ENCODE measurements at regions not wholly inside any gene's neighbourhood (a gene's known extent, or its start where the extent isn't known, plus 50 kb on each side); places are given as distances from the start of the nearest gene placed in this dataset.
A peak's percentile ranks its signal among the peaks of the same experiment; 100 is the strongest.

GRCh38 chr7:25876092-25876491, 275.9 kb upstream of the NFE2L3 start:
- no peak for DNase-seq

DNA sequence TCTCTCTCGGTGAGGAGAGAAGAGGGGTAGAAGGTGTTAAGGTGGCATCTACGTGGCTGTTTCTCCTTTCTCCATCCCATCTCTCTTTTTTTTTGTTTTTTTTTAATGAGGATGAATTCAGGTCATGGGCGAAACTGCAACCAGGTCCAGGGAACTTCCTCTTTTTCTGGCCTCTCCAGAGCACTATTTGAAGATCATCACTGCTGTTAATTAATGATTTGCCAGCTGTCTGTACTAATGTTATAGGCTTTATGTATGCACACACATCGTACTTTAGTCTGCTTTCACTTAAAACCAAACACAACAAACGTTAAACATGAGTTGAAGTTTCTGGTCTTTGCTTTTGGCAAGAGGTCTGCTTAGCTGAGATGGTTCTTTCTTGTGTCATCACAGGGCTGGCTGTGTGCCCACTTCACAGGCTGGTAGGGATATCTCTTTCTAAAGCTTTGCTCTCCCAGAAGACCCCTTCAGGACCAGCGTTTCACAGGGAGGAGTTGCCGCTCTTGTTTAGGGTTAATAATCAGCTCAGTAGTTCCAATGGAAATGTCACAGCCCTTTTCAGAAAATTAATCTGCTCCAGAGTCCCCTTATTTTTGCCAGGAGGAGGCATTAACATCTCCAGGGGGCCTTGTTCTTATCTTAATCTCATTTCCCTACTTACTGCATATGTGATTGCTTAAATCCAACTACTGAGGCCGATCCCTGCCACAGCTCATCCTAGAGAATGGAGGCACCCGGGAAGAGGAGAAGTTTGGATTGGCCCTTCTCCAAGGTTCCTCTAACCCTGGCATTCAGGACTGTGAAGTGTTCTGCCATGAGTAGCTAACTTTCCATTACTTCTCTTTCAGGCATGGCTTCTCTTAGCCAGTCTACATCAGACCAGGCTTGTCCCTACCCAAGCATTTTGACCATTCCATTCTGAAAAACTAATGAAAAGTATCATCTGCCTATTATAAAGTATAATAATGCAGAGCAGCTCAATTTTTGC, 273.9 kb upstream of the NFE2L3 start:
- no peak for DNase-seq

GRCh38 chr7:25879799-25880198, 272.2 kb upstream of the NFE2L3 start:
- DNase-seq = no peak

- DNase-seq = no peak
Measured at GRCh38 chr7:25881317-25882037, 270.5 kb upstream of the NFE2L3 start.

GRCh38 chr7:25882151-25882773, 269.7 kb upstream of the NFE2L3 start:
- no peak for DNase-seq

DNA sequence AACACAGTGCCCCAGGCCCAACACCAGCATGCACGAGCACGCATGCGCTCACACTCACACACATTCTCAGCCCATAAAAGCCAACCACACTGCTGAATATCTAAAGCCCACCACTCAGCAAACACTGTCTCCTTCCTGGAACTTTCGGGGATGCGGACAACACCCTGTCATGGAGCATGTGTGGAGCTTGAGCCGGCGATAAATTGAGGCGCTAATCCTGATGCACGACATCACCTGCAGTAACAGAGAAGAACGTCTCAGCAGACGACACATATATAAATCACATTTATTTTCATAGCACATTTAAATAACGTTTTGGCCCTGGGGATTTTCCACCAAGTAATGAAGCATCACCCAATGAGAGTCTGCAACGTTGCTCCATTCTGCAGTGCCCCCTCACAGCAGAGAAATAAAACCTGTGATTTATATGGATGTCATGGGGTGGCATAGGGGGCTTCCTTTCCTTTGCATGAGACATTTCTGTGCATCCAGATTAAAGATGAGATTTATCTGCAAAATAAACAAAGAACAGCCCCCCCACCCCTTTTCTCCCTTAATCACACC, 267.7 kb upstream of the NFE2L3 start:
- DNase-seq = no peak

- no peak for DNase-seq
Measured at GRCh38 chr7:25885057-25885576, 266.9 kb upstream of the NFE2L3 start.

DNA sequence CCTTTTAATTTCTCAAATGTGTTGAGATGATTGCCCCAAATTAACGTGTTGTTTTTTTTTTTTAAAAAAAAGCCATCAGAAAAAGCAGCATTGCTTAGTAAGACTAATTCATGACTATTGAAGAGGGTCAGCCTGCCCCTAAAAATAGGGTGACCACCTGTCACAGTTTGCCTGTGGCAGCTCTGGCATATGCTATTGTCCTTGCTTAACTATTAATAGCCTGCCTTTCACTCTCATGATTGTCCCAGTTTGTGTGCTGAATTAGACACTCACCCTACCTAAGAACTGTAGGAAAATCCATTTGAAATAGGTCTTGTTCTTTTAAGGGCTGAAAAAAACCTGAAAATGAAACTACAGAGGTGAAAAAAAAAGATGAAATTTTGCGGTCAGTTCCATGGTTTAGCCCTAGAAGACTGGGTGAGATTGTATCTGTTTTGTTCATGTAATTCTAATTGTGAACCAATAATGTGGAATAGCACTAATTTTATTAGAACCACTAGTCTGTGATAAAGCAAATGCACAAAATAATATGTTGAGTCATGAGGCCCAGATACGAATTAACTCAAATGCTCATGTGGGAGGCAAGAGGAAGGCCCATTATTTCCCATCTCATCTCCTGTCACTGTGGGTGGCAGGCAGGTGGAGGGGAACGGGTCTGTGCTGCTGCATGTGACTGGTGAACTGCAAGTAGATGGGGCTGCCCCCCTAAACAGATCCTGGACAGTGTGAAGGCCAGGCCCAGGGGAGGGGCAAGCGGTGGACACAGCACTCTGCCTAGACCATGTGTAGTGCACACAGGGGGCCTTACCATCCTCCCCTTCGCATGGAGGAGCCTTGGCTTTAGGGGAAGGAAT, 265.4 kb upstream of the NFE2L3 start:
- DNase-seq = peak in 20 of 56 donors; percentile 3 to 65 (median 23)

DNA sequence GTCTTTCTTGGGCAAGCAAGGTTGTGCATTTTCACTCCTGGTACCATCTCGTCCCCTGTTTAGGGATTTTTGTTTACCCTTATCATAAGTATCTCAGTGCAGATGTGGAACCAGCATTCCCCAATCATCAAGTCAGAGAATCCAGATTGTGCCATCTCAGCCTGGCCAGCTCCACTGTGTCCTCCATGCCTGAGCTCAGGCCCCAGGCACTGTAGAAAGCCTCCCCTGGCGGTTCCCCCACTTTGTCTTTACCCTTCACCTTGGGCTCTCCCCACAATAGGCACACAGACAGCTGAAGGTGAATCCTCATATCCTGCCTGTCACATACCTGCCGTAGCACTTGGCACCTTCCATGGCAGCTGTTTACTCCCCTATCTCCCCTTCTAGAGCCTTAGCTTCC, 264.7 kb upstream of the NFE2L3 start:
- no peak for DNase-seq

GRCh38 chr7:25887795-25888559, 264.0 kb upstream of the NFE2L3 start:
- no peak for DNase-seq

DNA sequence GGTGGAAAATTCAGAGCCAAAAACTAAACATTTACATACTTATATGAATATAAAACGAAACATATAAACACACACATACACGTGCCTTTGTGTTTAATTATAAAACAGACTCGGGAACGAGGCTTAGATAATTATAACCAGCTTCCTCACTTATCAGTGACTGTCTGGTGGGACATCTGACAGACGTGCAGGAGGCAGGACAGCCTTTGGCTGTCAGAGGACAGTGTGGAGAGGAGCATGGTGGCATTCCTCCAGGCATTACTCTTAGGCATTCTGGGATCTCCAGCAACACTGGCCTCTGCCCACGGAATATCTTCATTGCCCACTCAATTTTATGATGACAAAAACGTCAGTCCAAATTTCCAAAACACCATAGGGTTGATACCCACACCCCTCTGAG, 262.2 kb upstream of the NFE2L3 start:
- DNase-seq = no peak

GRCh38 chr7:25891591-25891990, 260.4 kb upstream of the NFE2L3 start:
- DNase-seq = no peak

DNA sequence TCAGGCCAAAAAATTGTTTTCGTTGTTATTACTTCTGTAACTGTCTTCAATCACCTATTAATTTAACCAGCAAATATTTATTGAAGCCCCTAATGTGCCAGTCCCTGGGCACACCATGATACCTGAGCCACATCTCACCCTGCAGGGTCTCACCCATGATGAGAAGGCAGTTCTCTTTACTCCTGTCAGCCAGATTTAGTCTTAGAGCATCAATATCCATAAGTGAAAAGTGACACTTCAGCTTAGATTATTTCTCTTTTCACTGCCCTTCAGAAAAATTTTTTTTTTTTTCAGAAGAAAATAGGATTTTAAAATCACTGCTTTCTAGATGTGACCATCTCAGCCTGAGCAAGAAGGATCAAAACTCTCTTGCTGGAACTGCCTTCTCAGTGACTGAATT, 258.6 kb upstream of the NFE2L3 start:
- no peak for DNase-seq

- peak in 1 of 56 donors; percentile 6 for DNase-seq
Measured at GRCh38 chr7:25894002-25894901, 257.7 kb upstream of the NFE2L3 start.

DNA sequence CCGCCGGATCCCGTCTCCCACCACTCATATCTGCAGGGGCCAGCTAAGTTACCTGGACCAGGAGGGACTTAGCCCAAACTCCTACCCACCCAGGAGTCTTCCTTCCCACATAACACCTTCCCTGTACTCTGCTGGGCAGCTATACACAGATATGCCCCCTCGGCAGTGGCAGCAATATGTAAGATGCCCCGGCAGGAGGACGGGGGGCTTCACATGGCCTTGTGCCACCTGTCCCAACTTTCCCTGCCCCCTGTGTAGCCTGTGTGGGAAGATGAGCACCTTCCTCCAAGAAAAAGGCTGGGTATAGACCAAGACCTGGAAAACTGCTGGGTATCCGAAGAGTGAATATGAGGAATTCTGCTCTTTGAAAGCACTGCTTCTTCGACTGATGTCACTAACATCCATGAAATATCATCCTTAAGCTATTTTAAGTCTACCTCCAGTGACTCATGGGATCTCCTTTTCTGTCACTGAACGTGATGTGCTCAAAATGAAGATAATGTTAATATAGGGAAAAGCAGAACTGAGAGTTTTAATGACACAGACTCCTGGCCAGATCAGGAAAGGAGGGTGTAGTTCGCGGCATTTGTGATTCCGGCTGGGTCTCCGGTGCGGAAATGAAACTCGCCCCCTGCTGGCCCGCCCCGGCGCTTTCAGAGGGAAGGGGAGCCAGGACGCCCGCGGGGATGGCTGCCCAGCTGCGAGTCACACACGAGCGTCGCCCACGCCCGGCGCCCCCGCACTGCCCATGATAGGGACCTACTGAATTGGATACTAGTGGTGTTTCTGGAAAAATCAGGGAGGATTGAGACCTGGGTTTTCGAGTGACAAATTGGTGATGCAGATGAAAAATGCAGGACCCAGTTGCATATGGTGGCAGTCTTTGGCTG, 256.9 kb upstream of the NFE2L3 start:
- DNase-seq = peak in 47 of 56 donors; percentile 3 to 76 (median 28)

DNA sequence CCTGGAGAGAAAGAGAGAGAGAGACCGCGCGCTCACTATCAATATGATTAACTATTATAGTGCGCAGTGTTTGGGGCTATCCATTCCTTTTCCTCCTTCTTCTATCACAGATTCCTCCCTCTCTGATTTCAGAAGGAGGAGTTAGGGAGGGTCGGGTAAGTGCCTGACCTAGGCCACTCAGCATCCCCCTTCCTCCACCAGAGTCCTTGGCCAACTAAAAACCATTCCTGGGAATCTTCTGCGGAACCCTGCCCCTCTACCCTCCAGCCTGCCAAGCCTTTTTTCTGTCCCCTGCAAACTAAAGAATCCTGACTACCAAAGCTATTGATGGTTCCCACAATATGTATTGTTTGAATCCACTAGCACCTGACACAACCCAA, 256.2 kb upstream of the NFE2L3 start:
- DNase-seq = no peak

- DNase-seq = no peak
Measured at GRCh38 chr7:25897261-25897782, 254.7 kb upstream of the NFE2L3 start.
